GM18508 (cell line): ENCODE measurements at regions not wholly inside any gene's neighbourhood (a gene's known extent, or its start where the extent isn't known, plus 50 kb on each side); places are given as distances from the start of the nearest gene placed in this dataset.

Experiments used
- ATAC-seq: cut with Tn5 transposase; IDR thresholded peaks from one replicate; pipeline ENCODE4 v1.9.1; 2021; ENCODE audit warnings: moderate number of reproducible peaks; ENCODE audit not compliant: insufficient read depth, unreplicated experiment

DNA sequence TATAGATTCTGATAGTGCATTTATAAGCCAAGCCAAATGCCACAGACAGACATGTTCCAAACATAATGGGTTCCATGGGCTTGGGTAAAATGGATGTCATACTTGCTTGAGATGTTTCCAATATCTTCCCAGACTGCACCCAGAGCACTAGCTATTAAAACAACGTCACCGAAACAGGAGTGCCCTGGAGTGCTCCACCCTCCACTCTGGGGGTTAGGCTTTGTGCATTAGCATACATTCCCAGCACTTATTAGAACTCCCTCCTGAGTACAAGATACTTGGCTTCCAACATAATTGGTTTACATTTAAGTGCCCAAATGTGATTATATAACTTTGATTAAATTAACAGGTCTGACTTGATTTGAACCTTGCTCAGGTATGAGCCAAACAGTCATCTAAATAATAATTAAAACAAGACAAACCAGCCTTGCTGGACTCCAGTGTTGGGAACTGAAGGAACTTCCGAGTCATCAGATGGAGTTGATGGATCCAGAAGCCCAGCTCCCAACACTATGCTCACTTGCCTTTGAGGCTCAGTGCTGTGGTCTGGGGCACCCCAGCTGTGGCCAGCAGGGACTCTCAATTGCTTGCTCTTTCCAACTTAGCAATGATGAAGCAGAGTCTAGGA is 60.5 kb upstream of the LGALSL start:
- ATAC-seq: no peak

DNA sequence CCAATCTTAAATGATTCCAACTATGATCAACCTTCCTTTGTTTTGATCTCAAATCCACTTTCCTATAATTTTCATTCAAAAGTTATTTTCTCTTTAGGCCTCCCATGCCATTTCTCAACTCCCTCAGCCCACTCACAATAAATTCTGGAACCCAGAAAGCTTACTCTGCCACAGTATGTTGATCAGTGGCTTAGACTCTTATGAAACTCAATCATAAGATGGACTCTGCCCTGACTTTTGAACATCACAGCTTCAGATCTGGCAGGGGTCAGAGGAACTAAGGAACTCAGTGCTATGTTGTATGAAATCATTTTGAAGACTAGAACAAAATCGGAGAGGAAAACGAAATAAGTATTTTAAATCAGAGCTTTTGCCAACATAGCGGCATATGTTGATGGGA is 59.8 kb upstream of the LGALSL start:
- ATAC-seq: no peak

DNA sequence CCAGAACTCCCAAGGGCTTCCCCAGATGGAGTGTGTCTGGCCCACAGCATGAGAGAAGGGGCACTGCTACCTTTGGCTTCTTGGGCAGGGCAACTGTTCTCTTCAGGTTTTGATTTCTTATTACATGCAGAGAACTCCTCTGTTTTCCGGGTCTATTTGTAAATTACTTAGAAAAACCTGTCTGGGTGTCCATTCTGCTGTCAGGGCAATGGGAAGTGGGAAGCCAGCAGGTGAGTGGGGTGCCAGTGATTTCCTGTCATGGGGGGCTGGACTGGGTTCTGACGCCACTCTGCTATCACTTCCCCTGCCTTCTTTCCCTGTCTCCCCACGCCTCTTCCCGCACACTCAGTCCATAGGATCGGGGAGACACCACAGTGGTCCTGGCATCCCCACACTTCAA is 58.0 kb upstream of the LGALSL start:
- ATAC-seq: no peak

DNA sequence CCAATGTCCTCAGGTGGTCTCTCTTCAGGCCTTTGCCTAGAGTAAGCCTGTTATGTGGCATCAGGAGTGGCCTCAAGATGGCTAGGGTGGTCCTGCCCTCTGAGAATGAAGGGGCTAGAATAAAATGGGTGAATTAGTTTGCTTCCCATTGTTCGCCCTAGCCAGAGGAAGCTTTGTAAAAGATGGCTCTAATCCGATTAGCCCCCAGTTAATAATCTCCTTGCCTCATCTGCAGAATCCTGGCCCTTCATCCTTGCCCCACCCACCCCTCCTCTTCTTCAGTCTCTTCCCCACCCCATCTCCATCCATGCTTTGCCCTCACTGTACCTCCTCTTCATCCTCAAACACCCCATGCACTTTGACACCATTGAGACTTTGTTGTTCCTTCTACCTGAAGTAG is 57.4 kb upstream of the LGALSL start:
- no peak for ATAC-seq

DNA sequence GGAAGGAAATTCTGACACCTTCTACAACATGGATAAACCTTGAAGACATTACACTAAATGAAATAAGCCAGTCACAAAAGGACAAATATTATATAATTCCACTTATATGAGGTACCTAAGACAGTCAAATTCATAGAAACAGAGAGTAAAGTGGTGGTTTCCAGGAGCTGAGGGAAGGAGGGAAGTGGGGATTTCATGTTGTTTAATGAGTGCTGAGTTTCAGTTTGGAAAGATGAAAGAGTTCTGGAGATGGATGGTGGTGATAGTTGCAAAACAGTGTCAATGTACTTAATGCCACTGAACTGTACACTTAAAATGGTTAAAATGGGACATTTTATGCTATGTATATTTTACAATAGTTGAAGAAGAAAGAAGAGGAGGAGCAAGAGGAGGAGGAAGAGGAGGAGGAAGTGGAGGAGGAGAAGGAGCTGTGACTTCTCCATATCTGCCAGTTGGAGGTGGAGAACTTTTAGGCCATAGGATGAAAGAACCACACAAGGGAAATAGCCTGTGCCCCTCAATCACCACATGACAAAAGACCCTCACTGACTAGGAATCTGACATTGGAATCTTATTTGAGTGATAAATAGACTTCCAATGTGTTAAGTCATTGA is 55.3 kb upstream of the LGALSL start:
- ATAC-seq: no peak

DNA sequence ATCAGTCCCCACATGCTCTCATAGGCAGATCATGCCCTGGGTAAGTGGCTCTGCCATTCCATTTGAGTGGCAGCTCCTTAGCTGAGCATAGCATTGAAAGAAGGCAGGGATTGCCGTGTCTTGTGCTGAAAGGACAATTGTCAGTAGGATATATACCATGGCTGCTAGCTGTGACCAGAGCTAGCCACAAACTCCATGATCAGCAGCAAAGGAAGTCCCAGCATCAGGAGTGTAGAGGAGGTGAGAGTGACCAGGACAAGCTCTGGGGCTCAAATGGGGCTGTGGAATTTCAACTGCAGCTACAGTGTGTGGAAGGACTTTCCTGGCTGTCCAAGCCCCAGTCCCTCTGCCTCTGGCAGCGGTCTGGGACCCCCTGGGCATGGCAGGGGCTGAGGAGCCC is 54.4 kb upstream of the LGALSL start:
- ATAC-seq: no peak

DNA sequence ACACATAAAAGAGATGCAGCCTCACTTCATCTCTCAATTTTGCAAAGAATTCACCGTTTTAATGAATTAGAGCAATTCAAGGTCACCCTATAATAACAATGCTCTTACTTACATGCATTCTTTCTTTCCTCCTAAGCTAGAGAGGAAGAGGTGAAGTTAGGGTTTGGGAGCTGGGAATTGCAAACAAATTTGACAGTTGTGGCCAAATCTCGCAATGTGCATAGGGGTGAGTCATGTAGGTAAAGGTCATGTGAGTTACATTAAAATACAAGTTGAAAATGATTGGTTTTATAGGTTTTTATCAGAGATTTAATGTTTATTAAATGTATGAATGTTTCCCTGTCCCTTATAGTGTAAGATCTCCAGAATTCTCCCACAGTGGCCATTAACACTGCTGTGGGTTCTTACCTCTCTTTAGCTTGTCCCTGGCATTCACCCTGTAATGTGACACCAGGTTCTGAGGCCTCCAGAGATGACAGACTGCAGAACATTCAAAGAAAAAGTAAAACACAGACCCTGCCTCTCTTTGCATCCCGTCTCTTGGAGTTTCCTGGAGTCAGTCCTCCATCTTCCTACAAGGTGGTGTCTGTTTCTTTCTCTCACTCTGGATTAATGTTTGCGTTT is 53.7 kb upstream of the LGALSL start:
- ATAC-seq: no peak

GRCh38 chr2:64400733-64401528 is 53.0 kb upstream of the LGALSL start:
- ATAC-seq: no peak

DNA sequence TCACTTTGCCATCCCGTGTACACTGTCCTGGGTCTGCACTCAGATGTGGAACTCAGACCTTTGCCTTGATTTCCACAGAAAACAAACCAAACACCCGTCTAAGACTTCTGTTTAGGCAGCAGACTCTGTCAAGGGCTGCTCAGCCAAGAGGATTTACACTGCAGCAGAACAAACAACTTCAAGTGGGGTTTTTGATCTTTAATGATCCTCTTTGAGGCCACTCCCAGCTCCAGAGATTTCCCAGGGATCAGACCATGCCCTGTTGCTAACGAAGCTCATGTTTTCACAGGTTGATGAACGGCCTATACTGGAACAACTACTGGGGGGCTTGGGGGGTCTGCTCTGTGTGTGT is 52.5 kb upstream of the LGALSL start:
- ATAC-seq: no peak

DNA sequence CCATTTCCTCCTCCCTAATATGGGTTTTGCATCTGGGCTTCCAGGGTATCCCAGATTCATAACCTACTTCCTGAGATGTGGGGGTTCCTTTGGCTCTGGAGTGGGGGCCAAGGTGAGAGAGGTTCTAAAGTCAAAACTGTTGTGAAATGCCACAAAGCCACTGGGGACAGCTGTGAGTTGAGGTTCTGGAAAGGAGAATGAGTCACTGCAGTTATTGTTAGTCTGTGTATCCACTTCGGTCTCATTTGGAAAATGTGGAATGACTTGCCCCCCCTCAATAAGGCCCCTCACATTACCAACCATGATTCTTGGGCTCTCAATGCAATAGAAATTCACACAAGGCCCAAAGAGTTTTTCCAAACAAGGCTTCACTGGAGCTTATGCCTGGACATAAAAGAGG is 51.1 kb upstream of the LGALSL start:
- ATAC-seq: no peak

DNA sequence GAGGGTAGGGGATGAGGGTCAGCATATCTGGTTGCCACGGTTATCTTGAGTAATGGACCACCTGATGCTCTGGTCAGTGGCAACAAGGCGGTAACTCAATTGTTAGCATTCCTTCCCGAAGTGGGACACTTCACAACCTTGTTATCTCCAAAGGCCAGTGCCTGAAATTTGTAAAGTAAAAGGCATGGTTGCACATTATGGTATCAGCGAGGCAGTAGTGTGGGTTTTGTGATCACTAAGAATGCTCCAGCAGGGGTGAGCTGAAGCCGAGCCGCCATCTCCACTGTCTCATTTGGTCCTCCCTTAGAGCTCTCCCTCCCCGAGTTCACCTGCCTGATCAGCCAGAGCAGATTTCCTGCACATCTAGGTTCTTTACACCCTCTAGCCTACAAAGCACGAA is 50.5 kb upstream of the LGALSL start:
- ATAC-seq: no peak

DNA sequence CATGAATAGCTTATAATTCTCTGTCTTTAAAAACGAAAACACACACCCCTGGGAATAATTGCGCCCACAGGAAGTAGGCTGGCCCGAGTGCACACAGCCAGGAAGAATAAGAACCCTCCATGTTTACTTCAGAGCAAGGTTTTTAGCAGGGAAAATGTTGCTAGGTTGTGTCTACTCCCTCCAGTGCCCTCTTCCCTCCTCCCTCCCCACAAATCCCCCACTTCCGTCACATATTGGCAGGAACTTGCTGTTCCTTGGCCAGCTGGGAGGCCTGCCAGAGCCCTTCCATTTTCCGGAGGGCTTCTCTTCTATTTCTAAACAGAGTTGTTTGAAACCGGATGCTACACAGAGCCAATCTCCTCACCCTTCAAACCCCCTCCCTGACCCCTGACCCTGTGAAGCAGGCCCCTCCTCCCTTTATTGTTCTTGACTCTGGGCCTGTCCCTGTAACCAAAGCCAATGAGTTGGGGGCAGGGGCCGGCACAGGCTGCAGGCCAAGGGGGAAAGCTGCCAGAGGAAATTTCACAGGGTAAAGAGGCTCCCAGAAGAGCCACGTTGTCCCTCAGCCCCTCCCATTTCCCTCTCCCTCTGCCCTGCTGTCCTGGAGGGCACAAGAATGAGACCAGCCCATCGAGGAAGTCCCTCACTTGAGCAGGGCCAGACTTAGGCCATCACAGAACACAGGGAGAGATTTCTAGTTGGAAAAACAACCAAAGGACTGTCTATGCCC is 49.8 kb upstream of the LGALSL start:
- ATAC-seq: no peak
